HL-60 (cell line): ENCODE measurements at regions not wholly inside any gene's neighbourhood (a gene's known extent, or its start where the extent isn't known, plus 50 kb on each side); places are given as distances from the start of the nearest gene placed in this dataset.

Source experiments
- DNase-seq, 2 experiments: peaks; one replicate each; pipeline ENCODE4 v3.0.0-alpha.2; 2010 to 2020; ENCODE audit warnings: low read depth in 1 of 2, low spot score in 1 of 2
- H3K27ac ChIP-seq: fragments of 250-450 bp; sonication (Bioruptor Pico); replicated peaks from 2 replicates; pipeline ENCODE4 v1.5.1; 2020; ENCODE audit warnings: mild to moderate bottlenecking, moderate library complexity
- H3K27me3 ChIP-seq: fragments of 250-450 bp; sonication (Bioruptor Pico); 2 replicates; pipeline ENCODE4 v1.5.1; 2021; ENCODE audit warnings: mild to moderate bottlenecking, moderate library complexity; ENCODE audit not compliant: insufficient read depth, poor library complexity, severe bottlenecking
- H3K4me3 ChIP-seq: replicated peaks from 2 replicates; pipeline ENCODE4 v1.5.1; 2011; ENCODE audit warnings: mild to moderate bottlenecking, control low read depth, low read length; ENCODE audit not compliant: insufficient read depth
- GABPA ChIP-seq: IDR thresholded peaks from 2 replicates; pipeline ENCODE4 v1.6.1; 2012; ENCODE audit warnings: low read depth
- POLR2AphosphoS5 ChIP-seq: IDR thresholded peaks from 2 replicates; pipeline ENCODE4 v1.6.1; 2012; ENCODE audit warnings: low read depth
- SPI1 ChIP-seq: IDR thresholded peaks from 2 replicates; pipeline ENCODE4 v1.6.1; 2012; ENCODE audit warnings: low read depth, mild to moderate bottlenecking, borderline replicate concordance
- TF ChIP-seq, protein P1 (sequence below): IDR thresholded peaks from one replicate; pipeline ENCODE4 v1.5.1; 2011; ENCODE audit warnings: low read length, control low read depth, inconsistent platforms; ENCODE audit not compliant: insufficient read depth
- TF ChIP-seq, protein P2 (sequence below): IDR thresholded peaks from 2 replicates; pipeline ENCODE4 v1.6.1; 2012; ENCODE audit warnings: low read depth; ENCODE audit not compliant: insufficient replicate concordance

DNA sequence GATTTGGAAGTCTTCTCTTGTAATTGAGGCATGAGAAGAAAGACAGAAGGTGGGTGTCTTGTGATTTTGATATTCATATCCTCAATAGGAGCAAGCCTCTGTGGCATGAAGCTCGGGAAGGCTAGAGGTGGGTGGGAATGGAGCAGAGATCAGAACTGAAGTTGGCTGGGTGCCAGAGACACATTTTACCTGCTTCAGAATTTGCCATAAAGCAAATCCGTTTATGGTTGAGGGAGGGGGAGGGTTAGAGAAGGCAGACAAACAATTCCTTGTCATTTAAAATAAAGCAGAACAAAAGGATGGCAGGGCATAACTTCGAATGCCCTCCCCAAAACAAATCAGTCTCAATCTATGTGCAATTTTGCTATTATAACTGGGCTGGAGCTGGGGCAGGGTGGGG lies 305.9 kb downstream of the KLF5 start:
- TF ChIP-seq GABPA (no peak), SPI1 (no peak), POLR2AphosphoS5 (no peak)
- TF ChIP-seq, protein P1, sequence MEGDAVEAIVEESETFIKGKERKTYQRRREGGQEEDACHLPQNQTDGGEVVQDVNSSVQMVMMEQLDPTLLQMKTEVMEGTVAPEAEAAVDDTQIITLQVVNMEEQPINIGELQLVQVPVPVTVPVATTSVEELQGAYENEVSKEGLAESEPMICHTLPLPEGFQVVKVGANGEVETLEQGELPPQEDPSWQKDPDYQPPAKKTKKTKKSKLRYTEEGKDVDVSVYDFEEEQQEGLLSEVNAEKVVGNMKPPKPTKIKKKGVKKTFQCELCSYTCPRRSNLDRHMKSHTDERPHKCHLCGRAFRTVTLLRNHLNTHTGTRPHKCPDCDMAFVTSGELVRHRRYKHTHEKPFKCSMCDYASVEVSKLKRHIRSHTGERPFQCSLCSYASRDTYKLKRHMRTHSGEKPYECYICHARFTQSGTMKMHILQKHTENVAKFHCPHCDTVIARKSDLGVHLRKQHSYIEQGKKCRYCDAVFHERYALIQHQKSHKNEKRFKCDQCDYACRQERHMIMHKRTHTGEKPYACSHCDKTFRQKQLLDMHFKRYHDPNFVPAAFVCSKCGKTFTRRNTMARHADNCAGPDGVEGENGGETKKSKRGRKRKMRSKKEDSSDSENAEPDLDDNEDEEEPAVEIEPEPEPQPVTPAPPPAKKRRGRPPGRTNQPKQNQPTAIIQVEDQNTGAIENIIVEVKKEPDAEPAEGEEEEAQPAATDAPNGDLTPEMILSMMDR, result no peak
- TF ChIP-seq, protein P2, sequence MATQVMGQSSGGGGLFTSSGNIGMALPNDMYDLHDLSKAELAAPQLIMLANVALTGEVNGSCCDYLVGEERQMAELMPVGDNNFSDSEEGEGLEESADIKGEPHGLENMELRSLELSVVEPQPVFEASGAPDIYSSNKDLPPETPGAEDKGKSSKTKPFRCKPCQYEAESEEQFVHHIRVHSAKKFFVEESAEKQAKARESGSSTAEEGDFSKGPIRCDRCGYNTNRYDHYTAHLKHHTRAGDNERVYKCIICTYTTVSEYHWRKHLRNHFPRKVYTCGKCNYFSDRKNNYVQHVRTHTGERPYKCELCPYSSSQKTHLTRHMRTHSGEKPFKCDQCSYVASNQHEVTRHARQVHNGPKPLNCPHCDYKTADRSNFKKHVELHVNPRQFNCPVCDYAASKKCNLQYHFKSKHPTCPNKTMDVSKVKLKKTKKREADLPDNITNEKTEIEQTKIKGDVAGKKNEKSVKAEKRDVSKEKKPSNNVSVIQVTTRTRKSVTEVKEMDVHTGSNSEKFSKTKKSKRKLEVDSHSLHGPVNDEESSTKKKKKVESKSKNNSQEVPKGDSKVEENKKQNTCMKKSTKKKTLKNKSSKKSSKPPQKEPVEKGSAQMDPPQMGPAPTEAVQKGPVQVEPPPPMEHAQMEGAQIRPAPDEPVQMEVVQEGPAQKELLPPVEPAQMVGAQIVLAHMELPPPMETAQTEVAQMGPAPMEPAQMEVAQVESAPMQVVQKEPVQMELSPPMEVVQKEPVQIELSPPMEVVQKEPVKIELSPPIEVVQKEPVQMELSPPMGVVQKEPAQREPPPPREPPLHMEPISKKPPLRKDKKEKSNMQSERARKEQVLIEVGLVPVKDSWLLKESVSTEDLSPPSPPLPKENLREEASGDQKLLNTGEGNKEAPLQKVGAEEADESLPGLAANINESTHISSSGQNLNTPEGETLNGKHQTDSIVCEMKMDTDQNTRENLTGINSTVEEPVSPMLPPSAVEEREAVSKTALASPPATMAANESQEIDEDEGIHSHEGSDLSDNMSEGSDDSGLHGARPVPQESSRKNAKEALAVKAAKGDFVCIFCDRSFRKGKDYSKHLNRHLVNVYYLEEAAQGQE, result no peak
- Histone ChIP-seq H3K27ac (no peak overlapping the region), H3K4me3 (no peak overlapping the region), H3K27me3 (peaks cover 6% of the 10 kb centered on the region)
- no peak for DNase-seq

- peaks cover 3% of the 10 kb centered on the region for H3K27me3 ChIP-seq
- TF ChIP-seq, protein P1, result no peak
- TF ChIP-seq SPI1 (no peak), POLR2AphosphoS5 (no peak), GABPA (no peak)
- TF ChIP-seq, protein P2, result no peak
- no peak overlapping the region for H3K27ac ChIP-seq
- no peak for DNase-seq
- no peak overlapping the region for H3K4me3 ChIP-seq
These were observed 299.8 kb downstream of the KLF5 start for GRCh38 chr13:73358606-73359095.

DNA sequence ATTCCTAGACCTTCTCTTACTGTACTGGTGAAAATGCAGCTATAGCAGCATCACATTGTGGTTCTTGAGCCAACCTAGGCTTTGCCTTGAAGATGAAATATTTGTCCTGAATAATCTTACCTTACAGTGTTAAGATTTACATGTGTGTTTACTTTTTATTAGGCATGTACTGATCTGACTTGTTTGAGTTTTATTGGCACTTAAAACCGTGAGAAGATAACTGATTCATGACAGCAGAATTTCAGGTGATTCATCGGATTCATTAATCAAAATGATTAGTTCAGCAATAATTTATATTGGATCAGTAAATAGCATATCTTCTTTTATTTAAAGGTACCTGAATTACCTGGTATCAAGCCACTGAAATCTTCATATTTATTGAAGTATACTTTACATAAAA lies 296.3 kb downstream of the KLF5 start:
- no peak overlapping the region for H3K4me3 ChIP-seq
- DNase-seq, result no peak
- H3K27me3 ChIP-seq, result peaks cover 2% of the 10 kb centered on the region
- no peak overlapping the region for H3K27ac ChIP-seq
- TF ChIP-seq SPI1 (no peak), POLR2AphosphoS5 (no peak), GABPA (no peak)
- TF ChIP-seq, protein P1, result no peak
- TF ChIP-seq, protein P2, result no peak
